ENCODE measurements at regions not wholly inside any gene's neighbourhood (a gene's known extent, or its start where the extent isn't known, plus 50 kb on each side); places are given as distances from the start of the nearest gene placed in this dataset.

GRCh38 chr12:87317302-87317701 is 711.9 kb downstream of the C12orf50 start:
- H2AK5ac ChIP-seq (ENCODE audit: low read length) = no peak overlapping the region
- H3K27me3 ChIP-seq (ENCODE audit: insufficient read depth, low read length, poor library complexity) = no peaks in the 10 kb centered on the region
- DNase-seq = no peak
- no peak overlapping the region for H3K23ac ChIP-seq (ENCODE audit: low read length)
- no peaks in the 10 kb centered on the region for H3K36me3 ChIP-seq (ENCODE audit: control insufficient read depth, insufficient read depth, low read length)
- 100% methylated on average over 2 of the region's 4 CpGs for WGBS (ENCODE audit: extremely low coverage, insufficient coverage, low lambda C conversion rate)
- no peaks in the 10 kb centered on the region for H3K79me1 ChIP-seq (ENCODE audit: low read length)
- H2BK15ac ChIP-seq (replicated peaks; ENCODE audit: low read depth) = no peak overlapping the region
- no peaks in the 10 kb centered on the region for H3K4me1 ChIP-seq (ENCODE audit: control insufficient read depth, low read depth, low read length)
- no peak overlapping the region for H3K4ac ChIP-seq (ENCODE audit: low read depth, low read length)
- no peaks in the 10 kb centered on the region for H3K79me2 ChIP-seq (ENCODE audit: control insufficient read depth, insufficient read depth, low read length)
- H3K4me2 ChIP-seq (ENCODE audit: low read length) = no peak overlapping the region
- H4K8ac ChIP-seq (ENCODE audit: low read depth, low read length) = no peak overlapping the region
- no peak overlapping the region for H3K4me3 ChIP-seq (ENCODE audit: low read length)
- no peak overlapping the region for H3K56ac ChIP-seq (ENCODE audit: low read length)
- H3K27ac ChIP-seq (ENCODE audit: low read depth, low read length) = no peak overlapping the region
- H2BK120ac ChIP-seq (ENCODE audit: low read depth, low read length) = no peak overlapping the region
- H3K9ac ChIP-seq (ENCODE audit: low read length) = no peak overlapping the region
- H3K18ac ChIP-seq (ENCODE audit: low read length) = no peak overlapping the region
- no peak overlapping the region for H2BK5ac ChIP-seq (ENCODE audit: low read length)
- H4K5ac ChIP-seq (ENCODE audit: low read length) = no peak overlapping the region

DNA sequence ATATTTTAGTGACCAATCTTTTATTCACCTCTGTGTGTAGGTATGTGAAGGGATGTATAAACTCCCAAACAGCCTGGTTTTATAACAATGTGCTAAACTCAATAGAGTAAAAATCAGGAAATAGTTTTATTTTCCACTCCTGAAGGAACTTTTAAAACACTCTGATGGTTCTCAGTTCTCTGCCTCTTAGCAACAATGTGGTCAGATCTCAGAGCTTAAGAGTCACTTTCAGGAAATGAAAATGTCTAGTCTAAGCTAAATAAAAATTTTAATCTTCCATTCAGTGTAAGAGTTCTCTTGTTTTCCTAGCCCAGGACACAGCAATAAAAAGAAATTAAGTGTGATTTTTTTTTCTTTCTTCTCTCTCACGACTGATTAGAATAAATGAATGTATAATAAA is 718.0 kb downstream of the C12orf50 start:
- Histone ChIP-seq H3K79me2 (ENCODE audit: control insufficient read depth, insufficient read depth, low read length) (no peaks in the 10 kb centered on the region), H3K4me1 (ENCODE audit: control insufficient read depth, low read depth, low read length) (no peaks in the 10 kb centered on the region), H2BK15ac (replicated peaks; ENCODE audit: low read depth) (no peak overlapping the region), H3K4me3 (ENCODE audit: low read length) (no peak overlapping the region), H2BK120ac (ENCODE audit: low read depth, low read length) (no peak overlapping the region), H2AK5ac (ENCODE audit: low read length) (no peak overlapping the region), H3K36me3 (ENCODE audit: control insufficient read depth, insufficient read depth, low read length) (no peaks in the 10 kb centered on the region), H4K8ac (ENCODE audit: low read depth, low read length) (no peak overlapping the region), H3K27ac (ENCODE audit: low read depth, low read length) (no peak overlapping the region), H3K18ac (ENCODE audit: low read length) (no peak overlapping the region), H3K56ac (ENCODE audit: low read length) (no peak overlapping the region), H3K4me2 (ENCODE audit: low read length) (no peak overlapping the region), H3K27me3 (ENCODE audit: insufficient read depth, low read length, poor library complexity) (no peaks in the 10 kb centered on the region), H4K5ac (ENCODE audit: low read length) (no peak overlapping the region), H3K4ac (ENCODE audit: low read depth, low read length) (no peak overlapping the region), H2BK5ac (ENCODE audit: low read length) (no peak overlapping the region), H3K9ac (ENCODE audit: low read length) (no peak overlapping the region), H3K23ac (ENCODE audit: low read length) (no peak overlapping the region), H3K79me1 (ENCODE audit: low read length) (no peaks in the 10 kb centered on the region)
- DNase-seq = no peak
- no CpG with 5 or more reads among the region's 1 CpG for WGBS (ENCODE audit: extremely low coverage, insufficient coverage, low lambda C conversion rate)

- Histone ChIP-seq H2AK5ac (ENCODE audit: low read length) (no peak overlapping the region), H3K79me2 (ENCODE audit: control insufficient read depth, insufficient read depth, low read length) (no peaks in the 10 kb centered on the region), H3K27me3 (ENCODE audit: insufficient read depth, low read length, poor library complexity) (no peaks in the 10 kb centered on the region), H2BK15ac (replicated peaks; ENCODE audit: low read depth) (no peak overlapping the region), H3K56ac (ENCODE audit: low read length) (no peak overlapping the region), H2BK5ac (ENCODE audit: low read length) (no peak overlapping the region), H3K18ac (ENCODE audit: low read length) (no peak overlapping the region), H3K79me1 (ENCODE audit: low read length) (no peaks in the 10 kb centered on the region), H4K8ac (ENCODE audit: low read depth, low read length) (no peak overlapping the region), H3K27ac (ENCODE audit: low read depth, low read length) (no peak overlapping the region), H3K36me3 (ENCODE audit: control insufficient read depth, insufficient read depth, low read length) (no peaks in the 10 kb centered on the region), H2BK120ac (ENCODE audit: low read depth, low read length) (no peak overlapping the region), H3K4me1 (ENCODE audit: control insufficient read depth, low read depth, low read length) (no peaks in the 10 kb centered on the region), H3K23ac (ENCODE audit: low read length) (no peak overlapping the region), H3K4me3 (ENCODE audit: low read length) (no peak overlapping the region), H3K4me2 (ENCODE audit: low read length) (no peak overlapping the region), H4K5ac (ENCODE audit: low read length) (no peak overlapping the region), H3K9ac (ENCODE audit: low read length) (no peak overlapping the region), H3K4ac (ENCODE audit: low read depth, low read length) (no peak overlapping the region)
- no CpG with 5 or more reads among the region's 1 CpG for WGBS (ENCODE audit: extremely low coverage, insufficient coverage, low lambda C conversion rate)
- DNase-seq = no peak
Measured at GRCh38 chr12:87310126-87310525, 719.1 kb downstream of the C12orf50 start.

- Histone ChIP-seq H2BK120ac (ENCODE audit: low read depth, low read length) (no peak overlapping the region), H3K4ac (ENCODE audit: low read depth, low read length) (no peak overlapping the region), H3K79me1 (ENCODE audit: low read length) (no peaks in the 10 kb centered on the region), H3K4me3 (ENCODE audit: low read length) (no peak overlapping the region), H3K4me2 (ENCODE audit: low read length) (no peak overlapping the region), H3K27me3 (ENCODE audit: insufficient read depth, low read length, poor library complexity) (no peaks in the 10 kb centered on the region), H2BK15ac (replicated peaks; ENCODE audit: low read depth) (no peak overlapping the region), H3K36me3 (ENCODE audit: control insufficient read depth, insufficient read depth, low read length) (no peaks in the 10 kb centered on the region), H3K27ac (ENCODE audit: low read depth, low read length) (no peak overlapping the region), H3K18ac (ENCODE audit: low read length) (no peak overlapping the region), H2BK5ac (ENCODE audit: low read length) (no peak overlapping the region), H3K4me1 (ENCODE audit: control insufficient read depth, low read depth, low read length) (no peaks in the 10 kb centered on the region), H2AK5ac (ENCODE audit: low read length) (no peak overlapping the region), H3K79me2 (ENCODE audit: control insufficient read depth, insufficient read depth, low read length) (no peaks in the 10 kb centered on the region), H3K23ac (ENCODE audit: low read length) (no peak overlapping the region), H3K56ac (ENCODE audit: low read length) (no peak overlapping the region), H4K8ac (ENCODE audit: low read depth, low read length) (no peak overlapping the region), H4K5ac (ENCODE audit: low read length) (no peak overlapping the region), H3K9ac (ENCODE audit: low read length) (no peak overlapping the region)
- no peak for DNase-seq
Measured at GRCh38 chr12:87305481-87305880, 723.7 kb downstream of the C12orf50 start.

DNA sequence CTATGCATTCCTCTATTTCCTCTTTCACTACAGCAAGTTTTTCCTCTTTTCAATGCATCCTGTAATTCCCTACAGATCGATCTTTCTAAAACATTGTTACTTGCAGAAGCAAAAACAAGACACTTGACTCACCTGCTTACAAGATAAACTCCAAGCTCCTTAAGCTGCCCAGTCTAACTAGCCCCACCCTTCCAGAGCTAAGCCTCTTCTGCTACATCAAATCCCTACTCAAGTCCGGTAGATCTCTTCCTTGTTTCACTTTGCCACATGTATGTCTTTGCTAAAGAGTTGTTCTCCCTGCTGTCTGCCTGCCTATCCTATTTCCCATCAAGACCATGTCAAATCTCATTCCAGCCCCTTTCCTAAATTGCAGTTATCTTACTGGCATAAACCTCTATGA is 724.8 kb downstream of the C12orf50 start:
- Histone ChIP-seq H2BK15ac (replicated peaks; ENCODE audit: low read depth) (no peak overlapping the region), H3K36me3 (ENCODE audit: control insufficient read depth, insufficient read depth, low read length) (no peaks in the 10 kb centered on the region), H3K4me3 (ENCODE audit: low read length) (no peak overlapping the region), H3K4me1 (ENCODE audit: control insufficient read depth, low read depth, low read length) (no peaks in the 10 kb centered on the region), H3K18ac (ENCODE audit: low read length) (no peak overlapping the region), H3K23ac (ENCODE audit: low read length) (no peak overlapping the region), H2AK5ac (ENCODE audit: low read length) (no peak overlapping the region), H3K27me3 (ENCODE audit: insufficient read depth, low read length, poor library complexity) (no peaks in the 10 kb centered on the region), H4K8ac (ENCODE audit: low read depth, low read length) (no peak overlapping the region), H4K5ac (ENCODE audit: low read length) (no peak overlapping the region), H2BK5ac (ENCODE audit: low read length) (no peak overlapping the region), H3K56ac (ENCODE audit: low read length) (no peak overlapping the region), H3K79me1 (ENCODE audit: low read length) (no peaks in the 10 kb centered on the region), H3K79me2 (ENCODE audit: control insufficient read depth, insufficient read depth, low read length) (no peaks in the 10 kb centered on the region), H3K27ac (ENCODE audit: low read depth, low read length) (no peak overlapping the region), H3K4me2 (ENCODE audit: low read length) (no peak overlapping the region), H3K9ac (ENCODE audit: low read length) (no peak overlapping the region), H2BK120ac (ENCODE audit: low read depth, low read length) (no peak overlapping the region), H3K4ac (ENCODE audit: low read depth, low read length) (no peak overlapping the region)
- DNase-seq = no peak
- WGBS (ENCODE audit: extremely low coverage, insufficient coverage, low lambda C conversion rate) = no CpG with 5 or more reads among the region's 2 CpGs

DNA sequence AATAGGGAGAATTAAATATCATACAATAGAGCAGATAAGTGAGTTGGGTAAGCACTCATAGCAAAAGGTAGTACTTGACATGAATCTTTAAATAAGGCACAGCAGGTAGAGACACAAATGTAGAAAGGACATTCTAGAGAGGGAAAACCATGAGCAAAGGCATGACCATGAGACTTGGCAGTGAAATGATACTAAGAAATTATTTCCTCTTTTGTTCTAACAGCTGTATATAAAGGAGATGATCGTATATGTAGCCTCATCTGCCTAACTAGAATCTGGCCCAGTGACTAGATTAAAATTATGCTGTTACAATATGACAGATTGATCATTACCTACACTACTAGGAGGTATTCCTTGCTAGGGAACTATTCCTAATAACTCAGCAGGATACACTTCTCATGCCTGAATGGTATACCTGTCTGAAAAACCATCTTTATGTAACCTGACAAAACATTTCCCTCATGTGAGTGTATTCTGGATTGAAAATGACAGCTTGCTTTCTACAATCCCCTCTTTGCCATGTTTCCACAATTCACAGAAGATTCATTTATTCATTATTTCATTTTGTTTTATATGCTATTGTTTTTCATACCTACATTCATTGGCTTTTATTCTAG is 725.7 kb downstream of the C12orf50 start:
- H3K79me1 ChIP-seq (ENCODE audit: low read length) = no peaks in the 10 kb centered on the region
- H3K36me3 ChIP-seq (ENCODE audit: control insufficient read depth, insufficient read depth, low read length) = no peaks in the 10 kb centered on the region
- no peak overlapping the region for H3K4ac ChIP-seq (ENCODE audit: low read depth, low read length)
- H3K9ac ChIP-seq (ENCODE audit: low read length) = no peak overlapping the region
- WGBS (ENCODE audit: extremely low coverage, insufficient coverage, low lambda C conversion rate) = no CpG with 5 or more reads among the region's 1 CpG
- H3K4me2 ChIP-seq (ENCODE audit: low read length) = no peak overlapping the region
- no peaks in the 10 kb centered on the region for H3K4me1 ChIP-seq (ENCODE audit: control insufficient read depth, low read depth, low read length)
- no peak overlapping the region for H4K8ac ChIP-seq (ENCODE audit: low read depth, low read length)
- H3K56ac ChIP-seq (ENCODE audit: low read length) = no peak overlapping the region
- no peak overlapping the region for H3K4me3 ChIP-seq (ENCODE audit: low read length)
- H3K18ac ChIP-seq (ENCODE audit: low read length) = no peak overlapping the region
- H3K27ac ChIP-seq (ENCODE audit: low read depth, low read length) = no peak overlapping the region
- no peak for DNase-seq
- no peak overlapping the region for H3K23ac ChIP-seq (ENCODE audit: low read length)
- no peak overlapping the region for H2BK15ac ChIP-seq (replicated peaks; ENCODE audit: low read depth)
- no peaks in the 10 kb centered on the region for H3K27me3 ChIP-seq (ENCODE audit: insufficient read depth, low read length, poor library complexity)
- no peak overlapping the region for H4K5ac ChIP-seq (ENCODE audit: low read length)
- H2AK5ac ChIP-seq (ENCODE audit: low read length) = no peak overlapping the region
- H3K79me2 ChIP-seq (ENCODE audit: control insufficient read depth, insufficient read depth, low read length) = no peaks in the 10 kb centered on the region
- H2BK120ac ChIP-seq (ENCODE audit: low read depth, low read length) = no peak overlapping the region
- H2BK5ac ChIP-seq (ENCODE audit: low read length) = no peak overlapping the region

All from mesendoderm (in vitro differentiated cells).